Activated CD8-positive, alpha-beta memory T cell treated with anti-CD3 and anti-CD28 coated beads, Interleukin-2, amount 50 U/mL, for 24 hours (primary cell): ENCODE measurements at regions not wholly inside any gene's neighbourhood (a gene's known extent, or its start where the extent isn't known, plus 50 kb on each side); places are given as distances from the start of the nearest gene placed in this dataset.

Experiments used
- DNase-seq: peaks from one replicate; pipeline ENCODE4 v3.0.0-alpha.2; 2020; ENCODE audit errors: extremely low read depth

DNA sequence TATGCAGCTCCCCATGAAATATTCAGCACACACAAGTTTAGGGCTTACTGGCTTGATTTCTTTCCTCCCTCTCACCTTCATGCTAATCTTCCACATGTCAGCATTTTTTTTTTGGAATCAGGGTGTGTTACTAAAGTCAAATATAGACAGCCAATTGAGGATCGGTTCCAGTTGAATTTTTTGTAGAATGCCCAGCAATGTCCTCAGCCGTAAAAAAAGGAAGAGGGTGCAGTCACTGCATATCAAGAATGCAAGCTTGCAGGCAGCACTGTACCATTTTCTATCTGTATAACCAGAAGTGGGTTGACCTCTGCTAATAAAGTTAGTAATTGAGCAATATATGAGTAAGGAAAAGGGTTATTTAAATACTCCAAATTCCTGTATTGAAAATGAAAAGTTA is 51.4 kb upstream of the CHMP2B start:
- no peak for DNase-seq

DNA sequence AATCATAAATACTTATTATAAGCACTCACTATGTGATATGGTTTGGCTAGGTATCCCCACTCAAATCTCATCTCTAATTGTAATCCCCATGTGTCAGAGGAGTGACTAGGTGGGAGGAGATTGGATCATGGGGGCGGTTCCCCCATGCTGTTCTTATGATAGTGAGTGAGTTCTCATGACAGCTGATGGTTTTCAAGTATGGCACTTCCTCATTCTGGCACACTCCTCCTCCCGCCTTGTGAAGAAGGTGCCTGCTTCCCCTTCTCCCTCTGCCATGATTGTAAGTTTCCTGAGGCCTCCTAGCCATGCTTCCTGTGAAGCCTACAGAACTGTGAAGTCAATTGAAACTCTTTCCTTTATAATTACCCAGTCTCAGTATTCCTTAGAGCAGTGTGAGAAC is 53.3 kb upstream of the CHMP2B start:
- DNase-seq: no peak

DNA sequence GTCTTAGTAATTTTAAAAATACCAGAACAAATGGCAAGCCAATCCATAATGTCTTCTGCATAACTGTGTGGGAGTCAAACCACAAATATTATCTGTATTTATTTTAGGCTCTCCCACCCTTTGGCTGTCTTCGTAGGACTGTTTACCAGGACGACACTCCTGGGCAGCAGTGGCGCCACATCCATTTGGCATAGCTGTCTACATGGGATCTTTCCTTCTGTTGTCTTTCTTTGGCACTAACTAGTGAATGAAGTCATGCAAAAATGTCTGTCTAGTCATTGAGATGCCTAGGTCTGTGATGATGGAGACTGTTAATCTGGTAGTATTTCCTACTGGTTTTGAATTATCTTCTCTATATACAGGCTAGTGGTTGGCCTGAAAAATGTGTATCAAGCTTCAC is 54.0 kb upstream of the CHMP2B start:
- no peak for DNase-seq

DNA sequence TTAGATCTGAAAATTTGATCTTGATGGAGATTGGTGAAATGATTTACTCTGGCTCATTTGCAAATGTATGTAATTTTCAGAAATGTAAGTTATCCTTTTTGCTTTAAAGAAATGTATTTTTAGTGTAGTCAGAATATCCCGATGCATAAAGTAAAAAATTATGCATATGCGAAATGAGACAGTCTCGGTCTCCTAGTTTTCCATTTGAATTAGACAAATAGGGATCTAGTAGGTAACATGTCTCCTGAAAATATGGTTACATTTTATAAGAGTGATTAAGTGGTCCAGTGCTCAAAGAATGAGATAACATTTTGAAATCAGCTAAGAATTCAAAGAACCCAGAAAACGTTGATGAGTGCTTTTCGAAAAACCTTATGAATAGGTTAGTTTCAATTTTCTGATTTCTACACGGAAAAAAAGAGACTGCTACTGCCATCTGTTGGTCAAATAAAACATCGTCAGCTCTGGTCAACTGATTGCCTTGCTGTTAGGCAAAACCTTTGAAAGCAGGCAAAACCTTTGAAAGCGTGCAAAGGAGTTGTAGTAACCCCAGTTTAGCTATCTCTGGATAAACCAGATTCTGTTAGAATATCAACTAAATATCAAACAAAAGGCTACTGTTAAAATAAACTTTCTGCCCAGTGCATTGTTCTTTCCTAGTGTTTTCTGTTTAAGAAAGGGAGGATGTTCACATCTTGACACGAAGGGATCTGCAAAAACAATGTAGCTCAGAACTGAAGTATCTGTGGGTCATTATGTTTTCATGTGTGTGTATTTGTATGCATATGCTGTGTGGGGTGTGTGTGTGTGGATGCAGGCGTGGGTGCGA is 59.3 kb upstream of the CHMP2B start:
- peak; percentile 2 for DNase-seq

DNA sequence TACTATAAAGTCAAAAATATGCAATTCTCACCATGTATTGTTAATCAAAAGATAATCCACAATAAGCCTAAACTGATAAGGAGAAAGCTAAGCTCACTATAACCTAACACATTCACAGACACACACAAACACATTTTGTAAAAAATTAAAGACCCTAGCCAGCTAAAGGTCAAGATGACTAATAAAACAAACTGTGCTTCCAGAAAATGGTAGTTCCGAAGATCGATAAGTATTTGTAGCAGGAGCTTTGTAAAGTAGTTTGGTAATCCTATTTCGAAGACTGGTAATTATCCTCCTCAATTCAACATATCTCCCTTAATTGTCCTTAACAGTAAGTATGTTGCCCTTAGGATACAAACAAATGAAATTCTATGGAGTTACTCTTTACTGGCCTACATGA is 62.9 kb upstream of the CHMP2B start:
- no peak for DNase-seq

DNA sequence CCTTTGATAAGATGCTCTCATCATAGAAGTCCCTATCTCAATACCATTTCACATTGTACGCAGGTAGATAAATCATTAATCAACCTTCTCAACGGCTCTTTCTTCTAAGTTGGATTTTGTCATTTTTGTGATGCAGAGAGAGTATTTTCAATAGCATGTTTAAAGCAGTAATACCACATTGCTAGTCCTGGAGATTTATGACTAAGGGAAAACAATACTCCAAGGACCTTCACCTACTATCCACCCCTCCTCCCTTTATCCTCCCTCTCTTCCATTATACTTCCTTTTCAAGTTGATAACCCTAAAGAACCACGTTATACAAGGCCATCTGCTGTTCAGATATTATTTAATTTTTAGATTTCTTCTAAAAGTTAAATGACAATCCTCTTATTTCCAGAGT is 65.3 kb upstream of the CHMP2B start:
- DNase-seq: no peak

DNA sequence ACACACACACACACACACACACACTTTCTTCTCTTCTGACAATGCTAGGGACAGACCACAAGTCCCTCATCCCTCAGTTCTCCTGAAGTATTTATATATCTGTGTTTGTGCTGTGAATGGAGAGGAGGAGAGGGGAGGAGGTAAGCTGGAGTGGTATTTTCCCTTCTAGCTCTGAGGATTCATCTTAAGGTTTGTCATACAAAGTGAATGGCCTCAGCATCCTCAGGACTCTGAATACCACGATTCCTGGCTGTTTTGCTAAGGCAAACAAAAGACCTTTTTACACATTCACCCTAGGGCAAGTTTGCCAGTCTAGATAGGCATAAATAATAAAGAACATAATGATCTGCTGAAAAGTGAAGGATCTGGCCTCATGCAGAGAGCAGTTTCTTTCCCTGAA is 65.7 kb upstream of the CHMP2B start:
- DNase-seq: no peak

DNA sequence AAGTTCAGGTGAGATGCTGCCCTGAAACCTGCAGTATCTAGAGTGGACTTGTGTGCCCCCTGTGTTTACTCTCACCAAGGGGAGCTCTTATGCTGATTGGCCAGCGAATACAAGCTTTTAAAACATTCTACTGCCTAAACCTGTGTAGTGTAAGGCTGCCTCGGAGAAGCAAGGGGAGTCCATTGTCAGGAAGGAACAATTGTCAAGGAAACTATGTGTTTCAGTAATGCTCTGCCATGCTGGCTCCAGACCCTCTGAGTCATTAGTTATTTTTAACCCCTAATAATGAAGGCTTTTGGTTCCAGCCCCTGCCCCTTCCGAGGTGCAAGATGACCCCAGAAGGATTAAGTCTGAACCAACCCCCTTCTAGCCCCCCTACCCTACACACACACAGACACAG is 66.1 kb upstream of the CHMP2B start:
- no peak for DNase-seq

DNA sequence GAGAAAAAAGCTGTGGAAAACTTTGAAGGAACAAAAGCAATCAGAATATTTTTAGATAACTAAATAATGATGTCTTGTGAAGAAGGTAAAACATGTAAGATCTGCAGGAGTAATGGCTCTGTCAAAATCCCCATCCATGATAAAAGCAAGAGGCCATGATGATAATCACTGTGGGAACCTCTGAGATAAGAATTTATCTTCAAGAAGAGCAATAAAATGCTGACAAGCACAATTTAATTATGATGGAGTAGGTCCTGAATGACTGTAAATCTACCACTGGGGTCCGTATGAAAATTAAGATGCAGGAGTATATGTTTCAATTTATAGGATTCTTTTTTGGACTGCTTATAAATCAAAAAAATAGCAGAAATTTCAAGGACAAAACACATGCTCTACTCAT is 68.3 kb upstream of the CHMP2B start:
- no peak for DNase-seq

DNA sequence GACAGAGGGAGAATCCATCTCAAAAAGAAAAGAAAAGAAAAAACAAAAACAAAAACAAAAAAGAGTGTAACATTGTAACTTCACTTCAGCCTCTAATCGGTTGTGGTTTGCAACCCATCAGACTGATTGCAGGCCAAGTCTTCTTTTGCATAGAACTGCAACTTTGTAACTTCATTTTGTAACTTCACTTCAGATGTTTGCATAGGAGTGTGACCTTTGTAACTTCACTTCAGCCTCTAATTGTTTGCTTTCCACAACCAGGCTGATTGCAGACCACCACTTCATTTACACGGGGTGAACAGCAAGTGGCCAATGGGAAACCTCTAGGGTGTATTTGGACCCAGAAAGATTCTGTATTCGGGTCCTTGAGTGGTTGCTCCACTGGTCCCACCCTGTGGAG is 79.1 kb upstream of the CHMP2B start:
- DNase-seq: no peak

DNA sequence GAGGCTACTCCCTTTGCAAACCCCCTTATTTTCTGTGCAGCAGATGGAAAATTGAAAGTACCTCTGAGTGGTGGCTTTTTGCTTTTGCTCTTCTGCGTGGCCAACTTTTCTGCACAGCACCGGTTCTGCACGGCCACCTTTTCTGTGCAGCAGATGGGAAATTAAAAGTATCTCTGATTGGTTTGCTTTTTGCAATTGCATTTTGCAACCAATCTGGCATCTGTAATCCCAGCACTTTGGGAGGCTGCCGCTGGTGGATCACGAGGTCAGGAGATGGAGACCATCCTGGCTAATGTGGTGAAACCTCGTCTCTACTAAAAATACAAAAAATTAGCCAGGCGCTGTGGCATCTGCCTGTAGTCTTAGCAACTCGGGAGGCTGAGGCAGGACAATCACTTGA is 79.5 kb upstream of the CHMP2B start:
- no peak for DNase-seq

DNA sequence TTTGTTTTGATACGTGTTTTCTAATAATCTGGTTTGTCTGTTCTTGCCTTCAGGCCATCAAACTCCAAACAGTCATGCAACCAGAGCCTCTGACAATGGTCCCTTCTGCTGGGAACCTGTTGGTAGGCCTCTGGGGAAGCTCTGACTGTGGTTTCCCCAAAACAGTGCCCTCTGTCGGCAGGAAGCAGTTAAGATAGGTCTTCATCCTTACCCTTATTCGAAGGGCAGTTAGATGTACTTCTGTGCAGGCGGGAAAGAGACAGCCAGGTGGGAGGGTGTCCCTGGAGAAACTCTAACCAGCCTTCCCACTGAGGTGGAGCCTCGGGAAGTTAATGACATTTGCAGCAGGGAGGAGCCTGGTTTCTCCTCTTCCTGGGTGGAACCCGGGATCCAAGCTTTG is 81.6 kb upstream of the CHMP2B start:
- no peak for DNase-seq

DNA sequence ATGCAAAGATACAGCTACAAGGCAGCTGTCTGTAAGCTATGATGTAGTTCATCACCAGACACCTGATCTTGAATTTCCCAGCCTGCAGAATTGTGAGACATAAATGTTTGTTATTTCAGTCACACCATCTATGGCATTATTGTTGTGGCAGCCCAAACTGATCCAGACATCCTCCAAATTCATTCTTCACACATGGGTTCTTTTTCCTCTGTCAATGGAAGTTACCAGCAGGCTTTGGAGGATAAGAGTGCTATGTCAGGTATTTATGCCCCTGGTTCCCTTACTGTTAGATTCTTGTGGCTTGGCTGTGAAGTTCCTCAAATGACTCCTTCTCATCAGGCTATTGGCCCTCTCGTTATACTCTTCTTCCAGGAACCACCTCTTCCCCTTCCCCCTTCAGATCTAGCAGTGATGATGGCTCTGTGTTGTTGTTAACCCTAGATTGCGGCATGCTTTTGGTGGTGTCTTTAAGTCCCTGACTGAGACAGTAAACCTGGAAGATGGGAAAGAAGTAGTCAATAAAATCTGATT is 91.0 kb upstream of the CHMP2B start:
- no peak for DNase-seq

DNA sequence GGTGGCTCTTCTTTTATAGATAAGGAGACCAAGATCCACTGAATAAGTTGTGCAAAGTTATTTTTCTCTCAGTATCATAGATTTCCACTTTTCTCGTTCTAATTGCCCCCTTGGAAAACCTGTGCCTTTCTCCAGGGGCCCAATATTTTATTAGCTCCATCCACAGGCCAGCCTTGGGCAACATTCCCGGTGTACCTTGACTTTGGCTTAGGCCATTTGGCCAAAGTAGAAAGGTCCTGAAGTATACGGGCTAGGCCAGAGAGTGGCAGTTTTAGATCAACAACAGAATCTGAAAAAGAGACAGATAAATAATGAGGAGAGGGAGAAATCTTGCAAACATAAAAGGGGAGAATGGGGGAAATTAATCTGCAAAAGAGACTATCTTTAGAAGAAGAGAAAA is 91.7 kb upstream of the CHMP2B start:
- no peak for DNase-seq

DNA sequence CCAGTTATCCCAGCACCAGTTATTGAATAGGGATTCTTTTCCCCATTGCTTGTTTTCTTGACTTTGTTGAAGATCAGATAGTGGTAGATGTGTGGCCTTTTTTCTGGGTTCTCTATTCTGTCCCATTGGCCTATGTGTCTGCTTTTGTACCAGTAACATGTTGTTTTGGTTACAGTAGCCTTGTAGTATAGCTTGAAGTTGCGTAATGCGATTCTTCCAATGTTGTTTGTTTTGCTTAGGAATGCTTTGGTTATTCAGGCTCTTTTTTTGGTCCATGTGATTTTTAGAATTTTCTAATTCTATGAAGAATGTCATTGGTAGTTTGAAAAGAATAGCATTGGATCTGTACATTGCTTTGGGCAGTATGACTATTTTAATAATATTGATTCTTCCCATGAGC is 94.3 kb upstream of the CHMP2B start:
- DNase-seq: no peak

DNA sequence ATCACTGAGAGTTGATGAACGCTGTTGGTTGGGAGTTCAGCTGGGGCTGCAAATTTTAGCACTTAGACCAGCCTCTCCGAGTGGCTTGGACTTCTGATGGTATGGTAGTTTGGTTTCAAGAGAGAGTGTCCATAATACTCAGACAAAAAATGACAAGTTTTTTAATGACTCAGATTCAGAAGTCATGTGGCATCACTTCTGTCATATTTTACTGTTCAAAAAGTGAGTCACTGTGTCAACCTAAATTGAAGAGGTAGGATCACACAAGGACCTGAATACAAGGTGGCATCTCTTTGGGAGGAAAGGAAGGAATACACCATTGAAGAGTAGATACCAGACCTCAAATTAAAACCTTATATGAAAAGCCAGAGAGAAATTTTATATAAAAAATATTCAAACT is 99.1 kb upstream of the CHMP2B start:
- no peak for DNase-seq

DNA sequence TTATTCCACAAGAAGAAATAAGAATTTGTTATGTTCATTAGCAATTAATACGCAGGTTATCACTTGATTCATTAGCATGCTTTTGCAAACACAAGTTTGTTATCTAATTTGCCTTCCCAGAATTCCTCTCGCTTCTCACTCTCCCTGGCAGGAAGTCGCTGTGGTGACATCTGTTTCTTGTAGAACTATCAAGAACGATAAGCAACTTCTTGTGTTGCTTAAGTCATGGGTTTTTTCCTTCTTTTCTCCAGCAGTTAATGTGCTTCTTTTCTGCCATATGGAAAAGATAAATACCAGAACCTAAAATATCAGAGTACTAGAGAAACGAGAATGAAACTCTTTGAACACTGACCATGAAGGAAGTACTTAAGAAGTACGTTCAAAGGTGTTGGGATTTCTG is 99.8 kb upstream of the CHMP2B start:
- DNase-seq: no peak

DNA sequence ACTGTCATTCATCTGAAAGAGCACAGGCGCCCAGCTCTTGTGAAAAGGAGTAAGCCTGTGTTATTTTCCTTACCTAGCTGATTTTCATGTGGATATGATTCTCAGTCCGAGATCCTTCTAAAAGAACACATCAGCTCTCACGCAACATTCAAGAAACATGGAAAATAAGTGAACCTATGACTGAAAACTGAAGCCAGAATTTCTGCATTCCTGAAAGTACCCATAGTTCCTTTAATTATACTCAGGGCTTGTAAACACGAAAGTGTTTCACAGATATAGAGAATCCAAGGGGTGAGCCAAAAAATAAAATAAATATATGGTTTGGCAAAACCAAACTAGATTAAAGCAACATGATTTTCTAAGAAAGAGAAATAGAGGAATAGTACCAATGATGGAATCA is 100.8 kb upstream of the CHMP2B start:
- DNase-seq: no peak

DNA sequence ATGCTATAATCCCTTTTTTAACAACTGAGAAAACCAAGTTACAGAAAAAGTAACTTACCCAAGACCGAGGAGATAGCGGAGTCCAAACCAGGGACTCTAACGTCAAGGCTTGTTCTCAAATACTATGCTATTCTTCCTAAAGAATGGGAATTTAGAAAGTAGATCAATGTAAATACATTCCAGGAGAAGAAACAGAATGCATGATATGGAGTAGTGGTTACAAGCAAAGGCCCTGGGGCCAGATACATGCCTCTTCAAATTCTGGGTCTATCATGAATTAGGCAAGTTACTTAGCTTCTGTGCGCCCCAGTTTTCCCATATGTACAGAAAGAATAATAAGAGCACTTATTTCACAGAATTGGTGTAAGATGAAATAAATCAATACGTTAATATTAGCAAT is 102.0 kb upstream of the CHMP2B start:
- DNase-seq: no peak

DNA sequence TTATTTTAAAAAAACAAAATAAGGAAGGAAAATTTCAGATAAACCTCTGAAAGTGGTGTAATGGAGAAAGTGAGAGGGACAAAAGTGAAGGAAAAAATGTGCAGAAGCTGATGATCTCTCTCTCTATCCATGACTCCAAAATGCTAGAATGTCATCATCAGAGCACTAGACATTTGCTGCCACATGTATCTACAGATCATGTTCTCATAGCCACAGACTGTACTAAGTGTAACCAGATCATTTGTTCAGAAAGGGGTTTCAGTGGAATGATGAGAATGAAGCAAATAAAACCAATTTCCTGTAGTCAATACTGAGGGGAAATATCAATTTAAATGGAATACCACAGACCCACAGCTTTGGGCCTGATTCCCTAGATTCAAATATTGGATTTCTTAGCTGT is 104.3 kb upstream of the CHMP2B start:
- DNase-seq: no peak

DNA sequence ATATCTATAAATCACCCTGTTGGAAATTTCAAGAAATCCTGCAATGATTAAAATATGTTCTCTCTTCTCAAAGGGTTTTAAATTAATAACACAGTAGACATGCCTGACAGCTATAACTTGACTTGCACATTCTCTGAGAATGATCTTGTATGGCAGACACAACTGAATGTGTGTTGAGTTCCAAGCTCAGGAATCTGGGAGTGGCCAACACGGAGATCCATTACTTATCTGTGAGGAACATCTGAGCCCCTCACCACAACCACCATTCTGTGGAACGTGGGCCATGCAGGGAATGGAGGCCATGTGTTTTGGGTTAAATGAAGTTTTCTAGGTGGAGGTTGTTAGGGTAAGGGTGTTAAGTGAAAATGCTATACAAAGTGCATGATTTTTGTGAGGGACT is 105.3 kb upstream of the CHMP2B start:
- no peak for DNase-seq

DNA sequence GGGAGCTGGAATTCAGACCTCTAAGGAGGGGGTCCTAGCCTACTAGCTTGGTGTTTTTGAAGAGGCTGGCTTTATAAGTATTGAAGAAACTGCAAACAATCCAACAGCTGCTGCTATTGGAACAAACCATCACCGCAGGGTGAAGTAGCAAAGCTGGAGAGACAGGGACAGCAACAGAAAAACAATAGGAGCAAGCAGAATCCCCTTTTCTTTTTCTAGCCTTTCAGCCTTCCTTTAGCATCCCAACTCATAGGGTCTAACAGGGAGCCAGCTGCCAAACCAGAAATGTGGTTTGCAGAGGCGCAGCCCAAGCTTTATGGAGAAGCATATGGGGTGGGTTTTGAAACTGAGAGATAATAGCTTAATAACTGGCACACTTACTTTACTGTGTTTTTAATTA is 106.2 kb upstream of the CHMP2B start:
- DNase-seq: no peak

DNA sequence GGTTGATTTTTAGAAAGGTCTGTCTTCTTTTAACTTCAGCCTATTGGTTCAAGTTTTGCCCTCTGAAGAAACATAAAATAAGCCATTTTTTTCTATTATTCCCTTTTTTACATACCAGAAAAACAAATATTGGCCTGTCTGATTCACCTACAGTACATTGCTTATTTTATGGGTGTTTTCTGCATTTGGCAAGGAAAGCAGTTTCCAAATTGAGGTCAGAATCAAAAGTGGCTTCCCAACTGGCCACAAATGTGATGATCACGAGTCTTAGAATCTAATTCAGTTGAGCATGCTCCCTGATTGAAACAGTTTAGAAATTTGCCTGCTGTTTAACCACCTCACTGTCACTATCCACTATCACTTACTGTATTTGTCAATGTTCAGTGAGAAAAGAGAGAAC is 106.9 kb upstream of the CHMP2B start:
- DNase-seq: no peak

DNA sequence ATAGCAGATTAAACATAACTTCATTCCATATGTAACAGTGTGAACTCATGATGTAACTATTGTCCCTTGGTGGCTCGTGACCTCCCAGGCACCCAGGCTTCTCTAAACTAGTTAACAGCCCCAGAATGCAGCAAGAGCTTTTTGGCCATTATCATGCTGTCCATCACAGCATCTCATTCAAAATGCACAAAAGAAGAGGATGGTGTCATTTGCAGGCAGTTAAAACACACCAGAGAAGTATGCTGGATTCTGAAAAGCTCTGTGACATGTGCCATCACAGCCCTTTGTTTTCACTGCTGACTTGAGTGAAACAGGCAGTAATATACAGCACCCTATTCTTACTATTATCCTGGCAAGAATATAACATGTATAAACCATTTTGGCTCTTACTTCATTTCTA is 117.6 kb upstream of the CHMP2B start:
- DNase-seq: no peak
